ENCODE measurements at regions not wholly inside any gene's neighbourhood (a gene's known extent, or its start where the extent isn't known, plus 50 kb on each side); places are given as distances from the start of the nearest gene placed in this dataset.
"Not testable (repeated sequence)": the region's sequence is repeated elsewhere in the genome, so short reads cannot be mapped to it uniquely, and the experiment has no call there.

- no peak for DNase-seq (ENCODE audit: low spot score)
- Mint-ChIP-seq H3K4me1 (ENCODE audit: low read depth) (peaks cover 14% of the 10 kb centered on the region), H3K4me3 (ENCODE audit: unreplicated experiment) (no peak overlapping the region), H3K27ac (ENCODE audit: unreplicated experiment) (no peak overlapping the region), H3K9me3 (ENCODE audit: low read depth) (no peaks in the 10 kb centered on the region), H3K36me3 (ENCODE audit: low read depth) (no peaks in the 10 kb centered on the region), H3K27me3 (ENCODE audit: low read depth) (no peaks in the 10 kb centered on the region)
- TF ChIP-seq, protein P1, sequence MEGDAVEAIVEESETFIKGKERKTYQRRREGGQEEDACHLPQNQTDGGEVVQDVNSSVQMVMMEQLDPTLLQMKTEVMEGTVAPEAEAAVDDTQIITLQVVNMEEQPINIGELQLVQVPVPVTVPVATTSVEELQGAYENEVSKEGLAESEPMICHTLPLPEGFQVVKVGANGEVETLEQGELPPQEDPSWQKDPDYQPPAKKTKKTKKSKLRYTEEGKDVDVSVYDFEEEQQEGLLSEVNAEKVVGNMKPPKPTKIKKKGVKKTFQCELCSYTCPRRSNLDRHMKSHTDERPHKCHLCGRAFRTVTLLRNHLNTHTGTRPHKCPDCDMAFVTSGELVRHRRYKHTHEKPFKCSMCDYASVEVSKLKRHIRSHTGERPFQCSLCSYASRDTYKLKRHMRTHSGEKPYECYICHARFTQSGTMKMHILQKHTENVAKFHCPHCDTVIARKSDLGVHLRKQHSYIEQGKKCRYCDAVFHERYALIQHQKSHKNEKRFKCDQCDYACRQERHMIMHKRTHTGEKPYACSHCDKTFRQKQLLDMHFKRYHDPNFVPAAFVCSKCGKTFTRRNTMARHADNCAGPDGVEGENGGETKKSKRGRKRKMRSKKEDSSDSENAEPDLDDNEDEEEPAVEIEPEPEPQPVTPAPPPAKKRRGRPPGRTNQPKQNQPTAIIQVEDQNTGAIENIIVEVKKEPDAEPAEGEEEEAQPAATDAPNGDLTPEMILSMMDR (IDR thresholded peaks at IDR 0.05): no peak
Measured at GRCh38 chr16:86857807-86858206, 279.5 kb downstream of the FOXL1 start.

- Mint-ChIP-seq H3K36me3 (ENCODE audit: low read depth) (no peaks in the 10 kb centered on the region), H3K4me3 (ENCODE audit: unreplicated experiment) (no peak overlapping the region), H3K27ac (ENCODE audit: unreplicated experiment) (no peak overlapping the region), H3K27me3 (ENCODE audit: low read depth) (no peaks in the 10 kb centered on the region), H3K9me3 (ENCODE audit: low read depth) (no peaks in the 10 kb centered on the region), H3K4me1 (ENCODE audit: low read depth) (peaks cover 16% of the 10 kb centered on the region)
- DNase-seq (ENCODE audit: low spot score): peak; percentile 41
- TF ChIP-seq, protein P1 (IDR thresholded peaks at IDR 0.05): no peak
Measured at GRCh38 chr16:86858501-86858900, 280.2 kb downstream of the FOXL1 start.

- peaks cover 20% of the 10 kb centered on the region for H3K4me1 Mint-ChIP-seq (ENCODE audit: low read depth)
- H3K4me3 Mint-ChIP-seq (ENCODE audit: unreplicated experiment); DNase-seq (ENCODE audit: low spot score); H3K27me3 Mint-ChIP-seq (ENCODE audit: low read depth); H3K27ac Mint-ChIP-seq (ENCODE audit: unreplicated experiment); H3K9me3 Mint-ChIP-seq (ENCODE audit: low read depth); H3K36me3 Mint-ChIP-seq (ENCODE audit: low read depth): not testable (repeated sequence)
Measured at GRCh38 chr16:86861270-86861858, 283.0 kb downstream of the FOXL1 start.

DNA sequence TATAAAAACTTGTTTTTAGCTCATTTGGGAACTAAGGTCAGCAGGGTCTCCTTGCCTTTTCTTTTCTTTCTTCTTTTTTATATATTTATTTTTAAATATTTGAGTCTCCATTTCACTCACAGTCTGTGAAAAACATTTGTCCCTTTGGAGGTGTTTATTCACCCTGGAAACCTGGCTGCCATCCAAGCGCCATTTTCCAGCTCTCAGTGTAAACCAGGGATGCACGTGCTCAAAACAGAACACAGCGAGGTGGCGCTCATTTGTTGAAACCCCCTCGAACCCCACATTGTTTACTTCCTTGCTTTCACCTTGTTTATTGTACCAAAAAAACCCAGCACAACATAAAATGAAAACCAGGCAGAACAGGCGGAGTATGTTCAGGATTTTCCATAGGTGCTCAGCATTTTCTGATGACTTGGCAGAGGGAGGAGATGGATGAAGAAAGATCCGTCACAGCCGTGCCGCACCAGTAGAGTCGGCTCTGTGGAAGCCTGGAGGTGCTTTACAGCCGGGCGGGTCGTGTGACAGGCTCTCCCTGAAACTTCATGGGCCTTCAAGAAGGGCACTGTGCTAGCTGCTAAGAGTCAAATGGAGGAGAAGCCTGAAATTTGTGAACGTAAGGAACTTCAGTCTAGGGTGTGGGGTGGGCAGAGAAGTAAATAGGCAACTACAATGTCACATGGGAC lies 284.4 kb downstream of the FOXL1 start:
- no peaks in the 10 kb centered on the region for H3K9me3 Mint-ChIP-seq (ENCODE audit: low read depth)
- H3K27me3 Mint-ChIP-seq (ENCODE audit: low read depth): no peaks in the 10 kb centered on the region
- peaks cover 34% of the 10 kb centered on the region for H3K4me1 Mint-ChIP-seq (ENCODE audit: low read depth)
- no peak overlapping the region for H3K4me3 Mint-ChIP-seq (ENCODE audit: unreplicated experiment)
- no peak overlapping the region for H3K27ac Mint-ChIP-seq (ENCODE audit: unreplicated experiment)
- TF ChIP-seq, protein P1 (IDR thresholded peaks at IDR 0.05): no peak
- no peaks in the 10 kb centered on the region for H3K36me3 Mint-ChIP-seq (ENCODE audit: low read depth)
- DNase-seq (ENCODE audit: low spot score): peak; percentile 34

- Mint-ChIP-seq H3K9me3 (ENCODE audit: low read depth) (no peaks in the 10 kb centered on the region), H3K27ac (ENCODE audit: unreplicated experiment) (no peak overlapping the region), H3K4me3 (ENCODE audit: unreplicated experiment) (no peak overlapping the region), H3K27me3 (ENCODE audit: low read depth) (no peaks in the 10 kb centered on the region), H3K4me1 (ENCODE audit: low read depth) (peaks cover 39% of the 10 kb centered on the region), H3K36me3 (ENCODE audit: low read depth) (no peaks in the 10 kb centered on the region)
- TF ChIP-seq, protein P1 (IDR thresholded peaks at IDR 0.05): no peak
- DNase-seq (ENCODE audit: low spot score): peak; percentile 56
Measured at GRCh38 chr16:86863609-86864008, 285.3 kb downstream of the FOXL1 start.

DNA sequence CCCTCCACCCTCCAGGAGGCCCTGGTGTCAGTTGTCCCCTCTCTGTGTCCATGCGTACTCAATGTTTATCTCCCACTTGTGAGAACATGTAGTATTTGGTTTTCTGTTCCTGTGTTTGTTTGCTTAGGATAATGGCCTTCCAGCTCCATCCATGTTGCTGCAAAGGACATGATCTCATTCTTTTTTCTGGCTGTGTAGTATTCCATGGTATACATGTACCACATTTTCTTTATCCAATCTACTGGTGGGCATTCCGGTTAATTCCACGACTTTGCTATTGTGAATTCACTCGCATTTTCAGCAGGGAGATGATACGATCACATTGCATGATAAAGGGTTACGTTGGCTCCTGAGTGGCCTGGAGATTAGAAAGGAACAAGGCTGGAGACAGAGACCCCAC lies 286.2 kb downstream of the FOXL1 start:
- H3K27ac Mint-ChIP-seq (ENCODE audit: unreplicated experiment): no peak overlapping the region
- no peaks in the 10 kb centered on the region for H3K9me3 Mint-ChIP-seq (ENCODE audit: low read depth)
- no peak overlapping the region for H3K4me3 Mint-ChIP-seq (ENCODE audit: unreplicated experiment)
- peaks cover 44% of the 10 kb centered on the region for H3K4me1 Mint-ChIP-seq (ENCODE audit: low read depth)
- H3K27me3 Mint-ChIP-seq (ENCODE audit: low read depth): no peaks in the 10 kb centered on the region
- TF ChIP-seq, protein P1 (IDR thresholded peaks at IDR 0.05): no peak
- H3K36me3 Mint-ChIP-seq (ENCODE audit: low read depth): no peaks in the 10 kb centered on the region
- DNase-seq (ENCODE audit: low spot score): no peak
